WI38 (cell line): ENCODE measurements at regions not wholly inside any gene's neighbourhood (a gene's known extent, or its start where the extent isn't known, plus 50 kb on each side); places are given as distances from the start of the nearest gene placed in this dataset.
"Not testable (repeated sequence)": the region's sequence is repeated elsewhere in the genome, so short reads cannot be mapped to it uniquely, and the experiment has no call there.

Experiments
- H3K4me3 ChIP-seq: 2 replicates; pipeline ENCODE4 v1.5.1; 2011; ENCODE audit warnings: low read depth, mild to moderate bottlenecking, control low read depth, low read length
- TF ChIP-seq, protein P1 (sequence below): IDR thresholded peaks from 2 replicates; pipeline ENCODE4 v1.5.1; 2012; ENCODE audit warnings: low read depth, mild to moderate bottlenecking, control low read depth, low read length

DNA sequence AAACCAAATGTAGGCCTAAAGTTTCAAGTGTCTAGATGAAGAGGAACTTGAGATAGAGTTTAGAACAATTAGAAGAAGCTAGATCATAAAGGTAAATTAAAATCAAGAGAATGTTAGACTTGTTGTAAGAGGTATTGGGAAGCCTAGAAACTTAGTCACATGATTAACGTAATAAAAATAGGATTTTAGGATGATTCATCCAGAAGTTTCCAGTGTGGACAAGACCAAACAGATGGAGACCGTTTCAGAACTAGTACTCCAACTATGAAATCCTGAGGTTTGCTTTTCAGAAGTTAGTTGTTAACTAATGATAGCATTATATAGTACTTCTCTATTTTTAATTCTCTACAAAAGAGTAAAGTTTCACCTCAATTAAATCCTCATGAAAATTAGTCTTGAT, 104.9 kb downstream of the MZT1 start:
- TF ChIP-seq, protein P1, sequence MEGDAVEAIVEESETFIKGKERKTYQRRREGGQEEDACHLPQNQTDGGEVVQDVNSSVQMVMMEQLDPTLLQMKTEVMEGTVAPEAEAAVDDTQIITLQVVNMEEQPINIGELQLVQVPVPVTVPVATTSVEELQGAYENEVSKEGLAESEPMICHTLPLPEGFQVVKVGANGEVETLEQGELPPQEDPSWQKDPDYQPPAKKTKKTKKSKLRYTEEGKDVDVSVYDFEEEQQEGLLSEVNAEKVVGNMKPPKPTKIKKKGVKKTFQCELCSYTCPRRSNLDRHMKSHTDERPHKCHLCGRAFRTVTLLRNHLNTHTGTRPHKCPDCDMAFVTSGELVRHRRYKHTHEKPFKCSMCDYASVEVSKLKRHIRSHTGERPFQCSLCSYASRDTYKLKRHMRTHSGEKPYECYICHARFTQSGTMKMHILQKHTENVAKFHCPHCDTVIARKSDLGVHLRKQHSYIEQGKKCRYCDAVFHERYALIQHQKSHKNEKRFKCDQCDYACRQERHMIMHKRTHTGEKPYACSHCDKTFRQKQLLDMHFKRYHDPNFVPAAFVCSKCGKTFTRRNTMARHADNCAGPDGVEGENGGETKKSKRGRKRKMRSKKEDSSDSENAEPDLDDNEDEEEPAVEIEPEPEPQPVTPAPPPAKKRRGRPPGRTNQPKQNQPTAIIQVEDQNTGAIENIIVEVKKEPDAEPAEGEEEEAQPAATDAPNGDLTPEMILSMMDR: no peak
- no peak overlapping the region for H3K4me3 ChIP-seq

DNA sequence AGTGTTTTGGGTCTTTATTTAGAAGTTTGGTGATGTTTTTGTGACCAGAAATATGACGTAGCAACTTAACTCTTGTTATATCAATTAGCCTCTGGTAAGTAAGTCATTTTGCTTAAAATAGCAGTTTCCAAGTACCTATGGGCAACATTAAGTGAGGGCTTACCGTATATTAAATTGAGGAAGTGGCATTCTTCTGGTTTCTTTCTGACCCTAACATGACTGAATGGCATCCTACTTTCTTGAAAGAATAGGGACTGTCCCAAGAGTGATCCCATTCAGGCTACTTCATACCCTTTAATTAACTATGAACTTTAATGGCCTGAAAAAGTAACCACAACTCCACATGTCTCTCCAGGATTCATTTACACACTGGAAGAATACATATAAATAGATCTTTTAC, 106.6 kb downstream of the MZT1 start:
- H3K4me3 ChIP-seq: no peak overlapping the region
- TF ChIP-seq, protein P1: no peak

DNA sequence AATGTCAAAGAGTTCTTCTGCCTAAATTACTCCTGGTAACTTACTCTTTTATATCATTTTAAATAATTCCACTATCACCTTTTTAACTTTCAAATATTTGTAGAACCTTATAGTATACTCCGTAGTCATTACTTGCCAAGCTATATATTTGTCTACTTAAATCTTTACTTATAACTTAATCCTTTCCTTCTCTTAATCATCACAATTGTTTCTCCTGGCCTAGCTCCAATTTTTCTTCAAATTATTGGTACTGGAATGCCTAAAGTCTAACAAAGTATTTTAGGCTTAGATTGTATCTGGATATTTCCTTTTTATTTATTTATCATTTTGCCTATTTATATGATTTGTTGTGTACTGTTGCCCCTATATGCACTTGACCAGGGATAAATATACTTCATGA, 109.5 kb downstream of the MZT1 start:
- H3K4me3 ChIP-seq: no peak overlapping the region
- TF ChIP-seq, protein P1: no peak

DNA sequence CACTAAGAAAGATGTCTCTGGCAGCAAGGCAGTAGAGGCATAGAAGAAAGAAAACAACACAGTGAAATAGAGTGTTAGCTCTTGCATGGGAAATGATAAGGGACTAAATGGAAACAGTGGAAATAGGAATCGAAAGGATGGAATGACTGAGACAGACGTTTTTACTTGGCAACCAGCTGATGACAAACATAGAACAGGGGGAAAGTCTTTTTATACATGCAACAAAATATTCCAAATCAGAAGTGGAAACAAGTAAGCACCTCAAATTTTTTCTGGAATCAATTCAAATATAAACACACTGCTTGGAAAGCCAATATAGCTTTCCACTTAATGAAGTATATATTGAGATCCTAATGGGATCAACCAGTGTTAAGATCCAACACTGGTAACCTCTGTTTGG, 110.2 kb downstream of the MZT1 start:
- H3K4me3 ChIP-seq: no peak overlapping the region
- TF ChIP-seq, protein P1: no peak

DNA sequence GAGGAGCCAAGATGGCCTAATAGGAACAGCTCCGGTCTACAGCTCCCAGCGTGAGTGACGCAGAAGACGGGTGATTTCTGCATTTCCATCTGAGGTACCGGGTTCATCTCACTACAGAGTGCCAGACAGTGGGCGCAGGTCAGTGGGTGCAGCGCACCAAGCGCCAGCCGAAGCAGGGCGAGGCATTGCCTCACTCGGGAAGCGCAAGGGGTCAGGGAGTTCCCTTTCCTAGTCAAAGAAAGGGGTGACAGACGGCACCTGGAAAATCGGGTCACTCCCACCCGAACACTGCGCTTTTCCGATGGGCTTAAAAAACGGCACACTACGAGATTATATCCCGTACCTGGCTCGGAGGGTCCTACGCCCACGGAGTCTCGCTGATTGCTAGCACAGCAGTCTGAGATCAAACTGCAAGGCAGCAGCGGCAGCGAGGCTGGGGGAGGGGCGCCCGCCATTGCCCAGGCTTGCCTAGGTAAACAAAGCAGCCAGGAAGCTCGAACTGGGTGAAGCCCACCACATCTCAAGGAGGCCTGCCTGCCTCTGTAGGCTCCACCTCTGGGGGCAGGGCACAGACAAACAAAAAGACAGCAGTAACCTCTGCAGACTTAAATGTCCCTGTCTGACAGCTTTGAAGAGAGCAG, 117.1 kb downstream of the MZT1 start:
- not testable (repeated sequence) for H3K4me3 ChIP-seq

DNA sequence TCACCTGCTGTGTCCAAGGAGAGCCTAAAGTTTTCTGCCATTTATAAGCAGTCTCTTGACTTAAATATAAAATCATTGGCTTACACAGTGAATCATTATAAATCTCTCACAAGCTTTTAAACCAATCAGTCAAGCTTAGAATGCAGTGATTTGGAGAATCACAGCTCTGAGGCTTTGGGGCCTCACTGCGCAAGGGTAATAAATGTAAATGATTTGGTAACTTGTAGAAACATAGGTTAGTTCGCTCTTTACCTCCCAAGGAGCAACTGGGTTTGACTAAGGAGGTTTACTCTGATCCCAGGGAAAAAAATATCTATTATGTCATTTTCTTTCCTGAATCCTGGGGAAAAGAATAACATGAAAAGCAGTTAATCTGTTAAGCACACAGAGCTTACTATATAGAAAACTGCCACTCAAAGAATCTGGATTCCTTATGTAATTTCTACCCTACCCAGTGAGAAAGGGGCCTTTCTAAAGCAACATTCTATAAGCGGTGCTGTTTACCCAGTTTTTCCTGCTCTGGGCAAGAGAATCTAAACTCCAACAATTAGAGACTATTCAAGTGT, 128.2 kb downstream of the MZT1 start:
- H3K4me3 ChIP-seq: no peak overlapping the region
- TF ChIP-seq, protein P1: no peak

DNA sequence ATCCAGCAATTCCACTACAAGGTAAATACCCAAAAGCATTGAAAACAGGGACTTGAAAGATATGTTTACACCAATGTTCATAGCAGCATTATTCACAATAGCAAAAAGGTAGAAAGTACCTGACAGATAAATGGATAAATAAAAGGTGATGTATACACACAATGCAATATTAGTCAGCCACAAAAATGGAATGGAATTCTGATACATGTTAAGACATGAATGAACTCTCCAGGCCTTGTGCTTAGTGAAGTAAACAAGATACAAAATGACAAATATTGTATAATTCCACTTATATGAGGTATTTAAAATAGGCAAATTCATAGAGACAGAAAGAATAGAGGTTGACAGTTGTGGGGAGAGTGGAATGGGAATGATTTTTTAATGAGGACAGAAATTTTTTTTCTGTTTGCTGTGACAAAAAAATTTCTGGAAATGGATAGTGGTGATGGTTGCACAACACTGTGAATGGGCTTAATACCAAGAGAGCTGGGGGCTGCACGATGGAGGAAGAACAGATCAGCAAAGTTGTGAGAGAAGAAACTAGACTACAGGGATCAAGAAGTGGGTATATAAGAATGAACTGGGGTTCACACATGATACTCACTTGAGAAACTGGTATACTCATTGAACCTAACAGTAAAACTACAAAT, 137.2 kb downstream of the MZT1 start:
- no peak overlapping the region for H3K4me3 ChIP-seq
- TF ChIP-seq, protein P1: no peak
